ENCODE measurements at regions not wholly inside any gene's neighbourhood (a gene's known extent, or its start where the extent isn't known, plus 50 kb on each side); places are given as distances from the start of the nearest gene placed in this dataset.

- DNase-seq = no peak
Measured at GRCh38 chr2:196224756-196225155, 53.4 kb upstream of the STK17B start.

- DNase-seq = no peak
Measured at GRCh38 chr2:196225213-196225612, 53.8 kb upstream of the STK17B start.

- no peak for DNase-seq
Measured at GRCh38 chr2:196226058-196226706, 54.8 kb upstream of the STK17B start.

GRCh38 chr2:196226707-196227065, 55.3 kb upstream of the STK17B start:
- no peak for DNase-seq

- DNase-seq = no peak
Measured at GRCh38 chr2:196229013-196229412, 57.6 kb upstream of the STK17B start.

- DNase-seq = no peak
Measured at GRCh38 chr2:196230061-196230854, 58.9 kb upstream of the STK17B start.

- no peak for DNase-seq
Measured at GRCh38 chr2:196233021-196233804, 61.8 kb upstream of the STK17B start.

- DNase-seq = peak; percentile 25
Measured at GRCh38 chr2:196233805-196234475, 62.6 kb upstream of the STK17B start.

- DNase-seq = no peak
Measured at GRCh38 chr2:196234672-196235071, 63.3 kb upstream of the STK17B start.

GRCh38 chr2:196238836-196239380, 67.5 kb upstream of the STK17B start:
- DNase-seq = no peak

- DNase-seq = peak; percentile 79
Measured at GRCh38 chr2:196239622-196240587, 68.5 kb upstream of the STK17B start.

GRCh38 chr2:196241175-196241574, 69.8 kb upstream of the STK17B start:
- DNase-seq = no peak

GRCh38 chr2:196242131-196242620, 70.8 kb upstream of the STK17B start:
- DNase-seq = peak; percentile 83

GRCh38 chr2:196244516-196244915, 73.1 kb upstream of the STK17B start:
- no peak for DNase-seq

- no peak for DNase-seq
Measured at GRCh38 chr2:196244966-196245365, 73.6 kb upstream of the STK17B start.

- DNase-seq = no peak
Measured at GRCh38 chr2:196245378-196246140, 74.2 kb upstream of the STK17B start.

- no peak for DNase-seq
Measured at GRCh38 chr2:196247114-196247975, 76.0 kb upstream of the STK17B start.

- no peak for DNase-seq
Measured at GRCh38 chr2:196247976-196248280, 76.5 kb upstream of the STK17B start.

GRCh38 chr2:196248467-196249094, 77.2 kb upstream of the STK17B start:
- peak; percentile 35 for DNase-seq
